HFF-Myc (cell line): ENCODE measurements at regions not wholly inside any gene's neighbourhood (a gene's known extent, or its start where the extent isn't known, plus 50 kb on each side); places are given as distances from the start of the nearest gene placed in this dataset.

ENCODE experiments used
- DNase-seq: peaks from one replicate; pipeline ENCODE4 v3.0.0-alpha.2; 2011; ENCODE audit warnings: low read depth; ENCODE audit errors: extremely low read depth
- H3K4me3 ChIP-seq: replicated peaks from 2 replicates; pipeline ENCODE4 v1.5.1; 2011; ENCODE audit warnings: low read depth, mild to moderate bottlenecking, control low read depth, low read length
- CTCF ChIP-seq: IDR thresholded peaks from 2 replicates; pipeline ENCODE4 v1.5.1; 2012; ENCODE audit warnings: mild to moderate bottlenecking, low read depth, low read length, control low read depth; ENCODE audit errors: missing control alignments

- H3K4me3 ChIP-seq: no peak overlapping the region
- no peak for TF ChIP-seq CTCF
- DNase-seq: no peak
These were observed 68.2 kb upstream of the GK2 start for GRCh38 chr4:79476196-79476595.

DNA sequence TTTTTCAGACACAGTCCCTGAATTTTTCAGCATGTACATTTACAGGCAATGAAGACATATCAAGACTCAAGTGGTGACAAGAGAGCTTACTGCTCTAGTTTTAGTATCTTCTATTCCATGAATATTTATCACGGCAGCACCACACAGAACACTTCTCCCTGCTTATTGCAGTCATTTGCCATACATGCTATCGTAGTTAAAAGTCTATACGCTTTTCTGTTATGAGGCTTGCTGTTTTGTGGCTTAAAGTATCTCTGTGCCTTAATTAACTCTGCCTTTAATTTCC lies 65.4 kb upstream of the GK2 start:
- no peak overlapping the region for H3K4me3 ChIP-seq
- no peak for TF ChIP-seq CTCF
- no peak for DNase-seq

GRCh38 chr4:79472693-79473438 lies 64.8 kb upstream of the GK2 start:
- H3K4me3 ChIP-seq: no peak overlapping the region
- TF ChIP-seq CTCF: no peak
- no peak for DNase-seq

DNA sequence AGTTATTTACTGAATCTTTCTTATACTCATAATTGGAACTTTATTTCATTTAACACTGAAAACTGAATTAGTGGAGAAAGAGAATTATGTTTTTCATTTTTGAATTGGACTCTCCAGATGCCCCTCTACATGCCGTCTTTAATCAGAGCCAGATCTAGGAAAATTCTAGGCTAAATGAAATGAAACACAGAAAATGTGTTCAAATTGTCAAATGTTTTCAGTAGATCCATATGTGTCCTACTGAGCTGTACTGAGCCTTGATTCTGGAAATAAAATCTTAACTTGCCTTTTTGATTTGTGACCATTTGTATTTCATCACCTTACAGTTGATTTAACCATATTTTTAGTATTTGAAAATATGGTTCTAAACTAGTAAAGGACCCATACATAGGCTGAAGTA lies 64.0 kb upstream of the GK2 start:
- no peak for DNase-seq
- no peak overlapping the region for H3K4me3 ChIP-seq
- no peak for TF ChIP-seq CTCF

DNA sequence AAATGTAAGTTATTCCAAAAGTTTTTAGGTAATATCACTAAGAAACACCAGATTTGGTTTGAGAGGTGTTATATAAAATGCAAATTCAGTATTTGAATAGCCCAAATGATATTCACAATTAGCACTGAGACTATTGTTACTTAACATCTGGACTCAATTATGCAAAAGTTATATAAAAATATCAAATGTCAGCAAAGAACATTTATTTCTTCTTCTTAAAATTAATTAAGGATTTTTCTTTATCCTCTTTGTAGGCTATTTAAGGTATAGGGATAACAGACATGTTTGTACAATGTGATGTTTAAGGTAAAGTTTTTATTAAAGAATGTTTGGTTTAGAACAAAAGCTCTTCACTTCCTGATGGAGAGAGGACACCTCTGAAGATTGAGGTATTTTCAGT lies 63.3 kb upstream of the GK2 start:
- H3K4me3 ChIP-seq: no peak overlapping the region
- DNase-seq: no peak
- TF ChIP-seq CTCF: no peak

DNA sequence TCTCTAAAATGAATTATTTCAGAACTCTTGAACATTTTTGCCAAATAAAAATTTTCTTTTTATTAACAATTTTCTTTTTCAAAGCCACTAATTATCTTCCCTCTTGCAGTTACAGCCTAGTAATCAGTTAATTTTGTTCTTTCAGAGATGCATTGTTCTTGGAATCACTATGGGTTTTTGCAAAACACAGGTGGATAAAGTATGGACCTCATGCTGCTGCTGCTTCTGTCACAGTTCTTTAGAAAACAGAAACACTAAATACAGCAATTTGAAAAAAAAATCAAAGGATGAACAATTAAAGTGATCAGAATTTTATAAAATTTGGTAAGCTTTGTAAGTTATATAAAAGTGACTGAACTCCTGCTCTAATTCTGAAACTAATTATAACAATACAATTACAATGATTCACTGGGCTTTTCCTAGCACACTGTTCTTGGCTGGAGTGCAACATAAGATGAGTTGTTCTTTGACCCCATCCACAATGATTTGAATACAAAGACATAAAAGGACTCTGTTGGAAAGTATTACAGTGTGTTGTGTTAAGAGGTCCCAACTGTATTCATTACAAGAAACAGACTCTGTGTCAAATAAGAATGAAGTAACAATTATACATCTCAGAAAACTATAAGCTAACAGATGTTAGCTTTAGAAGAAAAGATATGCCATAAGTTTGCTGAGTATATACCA lies 59.4 kb upstream of the GK2 start:
- DNase-seq: no peak
- no peak for TF ChIP-seq CTCF
- no peak overlapping the region for H3K4me3 ChIP-seq
